GM12874 (cell line): ENCODE measurements at regions not wholly inside any gene's neighbourhood (a gene's known extent, or its start where the extent isn't known, plus 50 kb on each side); places are given as distances from the start of the nearest gene placed in this dataset.

Experiments used
- TF ChIP-seq, protein P1 (sequence below): IDR thresholded peaks from 2 replicates; pipeline ENCODE4 v1.5.1; 2011; ENCODE audit warnings: low read depth, mild to moderate bottlenecking, control low read depth, low read length, moderate library complexity; ENCODE audit not compliant: insufficient read depth

DNA sequence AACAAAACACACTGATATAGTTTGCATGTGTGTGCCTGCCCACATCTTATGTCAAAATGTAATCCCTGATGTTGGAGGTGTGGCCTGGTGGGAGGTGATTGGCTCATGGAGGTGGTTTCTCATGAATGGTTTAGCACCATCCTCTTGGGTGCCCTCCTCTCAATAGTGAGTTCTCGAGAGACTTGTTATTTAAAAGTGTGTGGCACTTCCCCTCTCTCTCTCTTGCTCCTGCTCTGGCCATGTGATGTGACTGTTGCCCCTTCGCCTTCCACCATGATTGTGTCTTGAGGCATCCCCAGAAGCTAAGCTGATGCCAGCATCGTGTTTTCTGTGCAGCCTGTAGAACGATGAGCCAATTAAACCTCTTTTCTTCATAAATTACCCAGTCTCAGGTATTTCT is 454.1 kb upstream of the DCN start:
- TF ChIP-seq, protein P1, sequence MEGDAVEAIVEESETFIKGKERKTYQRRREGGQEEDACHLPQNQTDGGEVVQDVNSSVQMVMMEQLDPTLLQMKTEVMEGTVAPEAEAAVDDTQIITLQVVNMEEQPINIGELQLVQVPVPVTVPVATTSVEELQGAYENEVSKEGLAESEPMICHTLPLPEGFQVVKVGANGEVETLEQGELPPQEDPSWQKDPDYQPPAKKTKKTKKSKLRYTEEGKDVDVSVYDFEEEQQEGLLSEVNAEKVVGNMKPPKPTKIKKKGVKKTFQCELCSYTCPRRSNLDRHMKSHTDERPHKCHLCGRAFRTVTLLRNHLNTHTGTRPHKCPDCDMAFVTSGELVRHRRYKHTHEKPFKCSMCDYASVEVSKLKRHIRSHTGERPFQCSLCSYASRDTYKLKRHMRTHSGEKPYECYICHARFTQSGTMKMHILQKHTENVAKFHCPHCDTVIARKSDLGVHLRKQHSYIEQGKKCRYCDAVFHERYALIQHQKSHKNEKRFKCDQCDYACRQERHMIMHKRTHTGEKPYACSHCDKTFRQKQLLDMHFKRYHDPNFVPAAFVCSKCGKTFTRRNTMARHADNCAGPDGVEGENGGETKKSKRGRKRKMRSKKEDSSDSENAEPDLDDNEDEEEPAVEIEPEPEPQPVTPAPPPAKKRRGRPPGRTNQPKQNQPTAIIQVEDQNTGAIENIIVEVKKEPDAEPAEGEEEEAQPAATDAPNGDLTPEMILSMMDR: no peak

DNA sequence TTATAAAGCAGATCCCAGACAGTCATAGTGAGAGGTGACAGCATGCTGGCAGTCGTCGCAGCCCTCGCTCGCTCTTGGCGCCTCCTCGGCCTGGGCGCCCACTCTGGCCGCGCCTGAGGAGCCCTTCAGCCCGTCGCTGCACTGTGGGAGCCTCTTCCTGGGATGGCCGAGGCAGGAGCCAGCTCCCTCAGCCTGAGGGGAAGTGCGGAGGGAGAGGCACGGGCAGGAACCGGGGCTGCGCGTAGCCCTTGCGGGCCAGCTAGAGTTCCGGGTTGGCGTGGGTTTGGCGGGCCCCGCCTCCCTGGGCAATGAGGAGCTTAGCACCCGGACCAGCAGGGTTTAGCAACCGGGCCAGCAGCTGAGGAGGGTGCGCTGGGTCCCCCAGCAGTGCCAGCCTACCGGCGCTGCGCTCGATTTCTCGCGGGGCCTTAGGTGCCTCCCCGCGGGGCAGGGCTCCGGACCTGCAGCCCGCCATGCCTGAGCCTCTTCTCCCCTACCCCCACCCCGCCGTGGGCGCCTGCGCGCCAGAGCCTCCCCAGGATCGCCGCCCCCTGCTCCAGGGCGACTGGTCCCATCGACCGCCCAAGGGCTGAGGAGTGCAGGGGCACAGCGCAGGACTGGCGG is 451.2 kb upstream of the DCN start:
- TF ChIP-seq, protein P1: no peak

DNA sequence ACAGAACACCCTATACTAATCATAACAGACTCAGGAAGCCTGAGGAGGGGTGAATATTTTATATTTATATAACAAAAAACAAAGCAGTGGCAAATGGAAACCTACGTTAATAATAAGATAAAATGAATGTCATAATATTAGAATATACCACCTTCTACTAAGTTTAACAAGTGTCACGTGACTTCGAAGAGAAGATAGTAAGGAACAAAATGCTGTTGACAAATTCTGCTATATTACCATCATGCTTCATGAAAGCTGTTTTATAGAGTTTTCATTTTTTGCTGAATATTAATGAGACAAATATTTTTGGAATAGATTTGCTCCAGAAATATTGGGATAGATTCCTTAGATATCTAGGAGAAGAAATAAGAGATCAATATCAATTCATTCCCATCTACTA is 450.6 kb upstream of the DCN start:
- TF ChIP-seq, protein P1: no peak

DNA sequence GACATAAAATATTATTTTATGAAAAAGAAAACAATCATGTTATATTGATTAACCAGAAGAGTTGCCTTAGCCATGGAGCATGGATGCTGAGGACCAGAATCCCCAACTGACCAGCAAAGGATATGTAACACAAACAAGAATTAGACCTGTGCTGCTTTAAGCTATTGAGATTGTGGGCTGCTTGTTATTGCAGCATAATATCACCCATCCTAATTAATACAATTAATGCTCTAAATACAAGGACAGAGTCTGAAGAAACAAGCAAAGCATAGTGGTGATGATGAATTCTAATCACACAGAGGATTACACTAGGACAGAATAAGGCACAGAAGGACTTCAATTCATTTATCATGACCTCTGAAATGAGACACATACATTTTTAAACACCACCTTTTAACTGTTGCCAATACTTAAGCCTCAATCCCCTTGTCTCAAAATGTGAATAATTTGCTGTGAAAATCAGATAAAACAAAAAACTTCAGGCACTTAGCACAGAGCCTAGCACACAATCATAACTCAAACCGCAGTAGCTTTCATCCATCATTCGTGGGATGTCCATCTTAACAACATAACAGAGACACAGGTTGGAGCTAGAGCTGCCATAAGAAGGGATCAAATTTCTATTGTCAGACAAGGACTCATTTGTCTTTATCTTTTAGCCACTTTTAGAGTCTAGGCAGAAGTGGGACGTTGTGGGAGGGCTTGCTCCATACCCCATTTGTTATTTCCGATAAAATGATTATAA is 449.6 kb upstream of the DCN start:
- TF ChIP-seq, protein P1: no peak

DNA sequence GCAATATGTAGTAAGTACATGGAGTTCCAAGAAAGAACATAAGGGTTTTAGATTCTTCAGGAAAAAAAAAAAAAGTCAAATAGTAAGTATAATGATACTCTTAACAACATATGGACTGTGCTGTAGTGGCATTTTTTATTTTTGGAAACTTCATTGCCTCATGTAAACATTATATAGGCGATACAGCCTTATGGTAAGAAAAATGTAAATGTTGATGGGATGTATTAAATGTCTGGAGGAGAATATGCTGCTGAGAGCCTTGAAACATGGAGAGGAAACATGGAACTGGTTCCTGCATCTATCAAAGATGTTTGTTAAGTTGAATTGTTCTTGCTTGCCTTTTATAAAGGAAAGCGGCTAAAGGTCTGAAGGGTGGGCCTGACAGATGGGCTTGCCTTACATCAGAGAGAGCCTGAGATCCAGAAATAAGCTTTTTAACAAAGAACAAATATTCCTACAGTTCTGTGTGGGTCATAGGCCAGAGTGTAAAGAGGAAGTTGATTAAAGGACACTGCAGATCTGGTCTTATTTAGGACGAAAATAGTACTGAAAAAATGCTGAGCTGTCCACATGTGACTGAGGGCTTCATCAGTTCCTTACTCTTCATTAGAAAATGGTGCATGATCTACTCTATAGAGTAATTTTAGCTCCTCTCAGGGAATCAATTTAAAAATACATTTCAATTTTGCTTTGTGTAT is 448.1 kb upstream of the DCN start:
- TF ChIP-seq, protein P1: no peak

DNA sequence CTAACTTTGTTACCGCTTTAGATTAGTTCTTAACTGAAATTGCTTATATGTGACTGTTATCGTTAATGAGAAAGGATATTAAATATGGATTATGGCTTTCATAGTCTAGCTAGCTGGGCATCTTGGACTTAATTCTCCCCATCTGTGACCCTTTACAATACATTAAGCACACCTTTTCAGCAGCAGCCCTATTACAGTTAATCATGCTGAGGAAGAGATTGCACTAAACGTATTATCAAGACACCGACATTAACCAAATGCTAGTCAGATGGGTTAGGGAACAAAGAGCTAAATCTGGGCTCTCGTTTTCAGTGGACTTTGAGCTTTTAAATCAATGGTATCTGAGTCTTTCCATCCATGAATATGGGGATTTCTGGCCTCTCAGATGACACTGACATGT is 447.5 kb upstream of the DCN start:
- TF ChIP-seq, protein P1: no peak

DNA sequence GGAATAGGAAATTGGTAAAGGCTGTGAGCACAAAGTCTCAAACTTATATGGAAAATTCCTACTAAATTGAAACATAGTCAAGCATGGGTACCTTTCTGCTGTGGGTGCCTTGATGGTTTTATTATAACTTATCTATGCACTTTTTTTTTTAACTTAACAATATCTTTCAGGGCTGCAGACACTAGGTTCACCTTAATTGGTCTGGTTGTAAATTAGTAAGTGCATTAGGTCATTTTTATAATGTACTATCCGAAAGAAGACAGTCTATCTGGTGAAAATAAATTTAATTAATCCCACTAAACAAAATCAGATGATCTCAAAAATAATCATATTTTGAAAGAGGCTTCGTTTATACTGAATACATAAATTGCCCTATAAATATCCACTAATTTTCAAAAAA is 446.8 kb upstream of the DCN start:
- TF ChIP-seq, protein P1: no peak
